NCI-H524 (cell line): ENCODE measurements at regions not wholly inside any gene's neighbourhood (a gene's known extent, or its start where the extent isn't known, plus 50 kb on each side); places are given as distances from the start of the nearest gene placed in this dataset.
"Not testable (repeated sequence)": the region's sequence is repeated elsewhere in the genome, so short reads cannot be mapped to it uniquely, and the experiment has no call there.

Experiments
- DNase-seq, 2 experiments: peaks; one replicate each; lab custom pipeline; 2025; lab: John Stamatoyannopoulos, UW

DNA sequence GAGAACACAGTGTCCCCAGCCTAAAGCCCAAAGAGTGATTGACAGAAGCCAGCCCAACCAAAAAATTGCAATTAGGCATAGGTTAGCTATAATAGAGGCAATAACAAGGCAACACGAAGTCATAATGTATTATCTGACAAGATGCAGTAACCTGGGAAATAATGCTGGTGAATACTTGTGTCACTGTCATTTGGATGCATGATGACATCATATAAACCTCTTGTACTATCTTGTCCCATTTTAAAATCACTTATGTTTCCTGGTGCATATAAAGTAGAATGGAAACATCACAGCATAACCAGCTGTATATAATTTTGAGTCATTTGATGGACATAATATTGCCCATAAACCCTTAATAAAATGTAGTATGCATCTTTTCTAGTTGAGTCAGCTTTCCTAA lies 1138.3 kb upstream of the LRRTM3 start:
- no peak for DNase-seq

- DNase-seq: no peak
These were observed 1137.6 kb upstream of the LRRTM3 start for GRCh38 chr10:65788271-65788670.

GRCh38 chr10:65791979-65792378 lies 1133.9 kb upstream of the LRRTM3 start:
- DNase-seq: no peak

- DNase-seq: no peak
These were observed 1132.0 kb upstream of the LRRTM3 start for GRCh38 chr10:65793738-65794425.

GRCh38 chr10:65794861-65795260 lies 1131.0 kb upstream of the LRRTM3 start:
- DNase-seq: not testable (repeated sequence)

GRCh38 chr10:65796472-65796871 lies 1129.4 kb upstream of the LRRTM3 start:
- DNase-seq: no peak

DNA sequence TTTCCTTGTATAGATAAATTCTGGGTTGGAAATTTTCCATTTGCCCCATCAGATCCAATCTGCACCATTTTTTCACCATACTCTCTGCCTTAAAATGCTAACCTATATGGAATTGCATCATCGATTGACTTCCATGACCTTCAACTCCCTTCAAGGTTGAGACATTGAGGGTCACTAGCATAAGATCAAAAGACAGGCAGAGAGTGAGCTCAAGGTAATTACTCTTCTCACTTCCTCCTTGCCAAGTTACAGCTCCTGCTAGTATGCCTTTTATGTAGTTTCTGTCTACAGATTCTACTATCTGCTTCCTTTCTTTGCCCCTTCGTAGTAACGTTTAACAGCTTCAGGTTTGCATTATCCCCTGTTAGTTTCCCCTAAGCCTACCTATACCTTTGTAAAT lies 1127.7 kb upstream of the LRRTM3 start:
- no peak for DNase-seq

- DNase-seq: no peak
These were observed 1123.4 kb upstream of the LRRTM3 start for GRCh38 chr10:65802391-65802790.

DNA sequence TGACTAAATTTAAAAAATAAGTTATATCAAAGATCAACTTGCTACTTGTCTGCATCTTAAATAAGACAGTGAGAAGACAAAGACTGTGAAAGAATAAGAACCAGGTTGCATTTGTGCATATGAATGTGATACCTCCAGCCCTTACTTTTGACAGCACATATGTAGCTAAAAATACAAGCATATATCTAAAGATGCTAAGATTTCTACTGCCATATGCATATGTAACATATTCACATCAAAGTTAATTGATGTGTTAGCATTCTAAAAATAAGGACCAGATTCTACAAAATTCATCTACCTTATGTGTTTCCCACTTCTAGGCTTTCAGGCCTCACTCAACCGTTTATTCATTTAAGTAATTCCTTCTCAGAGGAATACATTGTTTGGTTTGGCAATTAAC lies 1120.3 kb upstream of the LRRTM3 start:
- DNase-seq: no peak

DNA sequence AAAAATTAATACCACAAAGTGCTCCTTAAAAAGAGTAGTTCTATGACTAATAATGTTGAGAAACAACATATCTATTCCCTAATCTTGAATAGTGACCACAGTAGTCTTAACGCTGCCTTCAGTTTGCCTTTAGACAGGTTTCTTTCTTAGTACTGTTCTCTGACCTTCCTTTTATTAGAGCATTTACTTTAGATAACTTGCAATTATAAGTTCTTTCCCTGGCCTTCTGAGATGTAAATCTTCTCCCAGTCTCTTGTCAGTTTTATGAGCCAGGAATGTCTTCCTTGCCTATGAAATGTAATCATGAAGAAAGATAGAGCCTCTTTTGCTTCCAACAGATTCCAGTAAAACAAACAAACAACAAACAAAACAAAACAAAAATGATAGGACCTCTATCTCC lies 1119.8 kb upstream of the LRRTM3 start:
- DNase-seq: no peak

DNA sequence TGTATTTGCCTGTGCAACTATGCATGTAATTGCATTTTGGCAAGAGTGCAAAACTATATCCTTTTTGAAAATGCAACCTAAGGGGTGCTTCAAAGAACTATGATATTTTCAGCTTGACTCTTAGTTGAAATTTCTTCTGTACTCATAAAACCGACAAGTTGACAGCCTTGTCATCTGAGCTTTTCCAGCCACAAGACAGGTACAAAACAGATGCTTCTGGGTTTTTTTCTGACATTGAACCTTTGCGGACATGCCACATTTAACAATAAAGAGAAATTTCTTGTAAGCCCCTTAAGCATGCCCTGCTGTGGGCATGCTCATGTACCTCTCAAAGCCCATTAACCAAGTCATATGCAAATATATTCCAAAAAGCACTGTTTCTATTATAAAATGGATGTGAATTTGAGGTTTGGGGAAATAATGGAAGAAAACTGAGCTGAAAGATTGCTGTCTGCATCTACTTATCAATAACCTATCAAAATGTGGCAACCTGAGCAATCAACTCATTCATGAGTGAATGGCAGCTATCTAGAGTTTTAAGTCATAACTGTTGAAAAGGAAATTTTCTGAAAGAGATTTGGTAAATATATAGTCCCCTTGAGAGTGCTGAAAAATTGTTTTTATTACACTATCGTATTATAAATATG lies 1117.0 kb upstream of the LRRTM3 start:
- no peak for DNase-seq

DNA sequence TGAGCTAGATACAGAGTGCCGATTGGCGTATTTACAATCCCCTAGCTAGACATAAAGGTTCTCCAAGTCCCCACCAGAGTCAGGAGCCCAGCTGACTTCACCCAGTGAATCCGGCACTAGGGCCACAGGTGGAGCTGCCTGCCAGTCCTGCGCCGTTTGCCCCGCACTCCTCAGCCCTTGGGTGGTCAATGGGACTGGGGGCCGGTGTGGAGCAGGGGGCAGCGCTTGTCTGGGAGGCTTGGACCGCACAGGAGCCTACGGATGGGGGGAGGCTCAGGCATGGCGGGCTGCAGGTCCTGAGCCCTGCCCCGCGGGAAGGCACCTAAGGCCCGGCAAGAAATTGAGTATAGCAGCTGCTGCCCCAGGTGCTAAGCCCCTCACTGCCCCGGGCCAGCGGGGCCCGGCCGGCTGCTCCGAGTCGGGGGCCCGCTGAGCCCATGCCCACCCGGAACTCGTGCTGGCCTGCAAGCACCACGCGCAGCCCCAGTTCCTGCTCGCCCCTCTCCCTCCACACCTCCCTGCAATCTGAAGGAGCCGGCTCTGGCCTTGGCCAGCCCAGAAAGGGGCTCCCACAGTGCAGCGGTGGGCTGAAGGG lies 1113.8 kb upstream of the LRRTM3 start:
- DNase-seq: no peak

GRCh38 chr10:65816536-65816935 lies 1109.3 kb upstream of the LRRTM3 start:
- no peak for DNase-seq

- DNase-seq: no peak
These were observed 1106.8 kb upstream of the LRRTM3 start for GRCh38 chr10:65818990-65819389.

DNA sequence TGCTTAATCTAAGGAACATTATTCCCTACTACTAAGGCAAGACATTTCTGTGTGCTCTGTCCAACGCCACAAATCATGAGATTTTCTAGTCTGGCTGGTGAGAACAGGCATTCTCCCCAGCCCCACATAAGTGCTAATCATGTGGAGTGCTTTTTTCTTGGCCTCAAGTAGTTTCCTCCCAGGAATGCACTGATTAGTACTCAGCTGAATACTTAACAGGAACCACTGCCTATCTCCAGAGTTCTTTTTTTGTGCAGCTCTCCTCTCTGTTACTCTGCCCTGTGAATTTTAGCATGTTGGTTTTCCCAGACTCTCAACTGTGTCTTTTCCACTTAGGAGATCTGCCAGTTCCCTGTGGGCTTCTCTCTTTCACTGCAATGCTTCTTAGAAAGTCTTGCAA lies 1098.5 kb upstream of the LRRTM3 start:
- no peak for DNase-seq

- DNase-seq: no peak
These were observed 1087.0 kb upstream of the LRRTM3 start for GRCh38 chr10:65838811-65839210.

- no peak for DNase-seq
These were observed 1082.6 kb upstream of the LRRTM3 start for GRCh38 chr10:65843203-65843602.

GRCh38 chr10:65845916-65846315 lies 1079.9 kb upstream of the LRRTM3 start:
- no peak for DNase-seq

DNA sequence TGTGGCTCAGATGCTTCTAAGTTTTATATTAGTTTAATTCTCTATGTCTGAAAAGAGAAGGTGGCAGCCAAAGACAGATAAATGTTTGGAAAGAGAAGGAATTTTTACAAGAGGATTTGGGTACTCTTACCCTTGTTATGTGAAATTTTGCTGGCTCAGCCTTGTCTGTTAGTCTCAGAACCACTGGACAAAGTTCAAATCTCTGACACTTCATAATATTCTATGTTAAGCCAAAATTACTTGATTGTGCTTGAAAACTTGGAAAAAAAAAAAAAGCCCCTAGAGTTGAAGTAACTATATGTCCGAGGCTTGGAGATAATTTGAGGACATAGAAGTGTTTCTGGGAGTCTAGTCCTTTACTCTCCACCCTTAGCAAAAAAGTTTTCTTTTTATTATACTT lies 1079.3 kb upstream of the LRRTM3 start:
- DNase-seq: no peak

DNA sequence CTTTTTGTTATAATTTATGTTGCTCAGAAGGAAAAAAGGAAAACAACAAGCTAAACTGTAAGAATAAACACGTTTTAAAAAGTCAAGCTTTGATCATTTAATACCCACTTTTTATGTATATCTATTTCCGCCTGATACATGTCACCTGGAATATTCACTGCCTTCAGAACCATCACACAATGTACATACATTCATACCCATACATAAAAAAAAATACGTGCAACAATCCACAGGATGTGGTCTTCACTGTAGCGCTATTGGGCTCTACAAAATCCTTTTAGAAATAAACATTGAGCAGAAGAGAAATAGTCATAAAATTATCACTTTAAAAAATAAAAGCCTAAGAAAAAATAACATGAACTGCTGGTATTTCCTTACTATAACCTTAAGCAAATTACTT lies 1078.9 kb upstream of the LRRTM3 start:
- no peak for DNase-seq

DNA sequence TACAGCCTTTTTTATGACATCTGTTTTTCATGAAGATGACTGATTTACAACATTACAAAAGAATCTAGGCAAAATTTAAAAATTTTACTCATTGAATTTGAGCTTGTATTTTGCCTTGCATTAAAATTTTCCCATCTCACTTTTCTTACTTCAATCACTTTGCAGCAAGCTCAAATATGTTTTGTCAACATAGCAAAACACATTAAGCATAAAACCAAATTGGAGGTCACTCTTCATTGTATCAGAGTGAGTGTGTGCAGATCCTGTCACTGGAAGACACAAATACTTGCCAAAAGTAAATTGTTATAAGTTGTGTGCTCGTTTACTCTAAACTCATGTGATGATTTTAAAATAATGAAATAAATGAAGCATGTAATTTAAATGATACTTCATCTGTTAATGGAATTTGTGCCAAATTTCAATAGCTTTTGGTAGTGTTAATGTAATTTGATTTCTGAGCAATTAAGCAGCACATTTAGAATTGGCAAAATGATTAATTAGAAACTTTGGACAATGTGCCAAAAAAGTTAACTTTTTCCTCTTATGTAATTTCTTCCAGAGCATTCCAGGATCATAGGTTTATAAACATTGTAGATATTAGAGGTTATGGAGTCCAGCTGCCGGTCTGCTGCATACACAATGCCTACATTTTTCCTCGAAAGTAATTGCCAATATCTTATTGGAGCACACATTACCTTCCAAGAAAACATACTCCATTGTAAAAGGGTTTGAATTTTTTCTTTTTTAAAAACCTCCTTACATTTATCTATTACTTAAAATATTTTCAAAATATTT lies 1078.2 kb upstream of the LRRTM3 start:
- DNase-seq: no peak

- no peak for DNase-seq
These were observed 1067.0 kb upstream of the LRRTM3 start for GRCh38 chr10:65858841-65859240.

DNA sequence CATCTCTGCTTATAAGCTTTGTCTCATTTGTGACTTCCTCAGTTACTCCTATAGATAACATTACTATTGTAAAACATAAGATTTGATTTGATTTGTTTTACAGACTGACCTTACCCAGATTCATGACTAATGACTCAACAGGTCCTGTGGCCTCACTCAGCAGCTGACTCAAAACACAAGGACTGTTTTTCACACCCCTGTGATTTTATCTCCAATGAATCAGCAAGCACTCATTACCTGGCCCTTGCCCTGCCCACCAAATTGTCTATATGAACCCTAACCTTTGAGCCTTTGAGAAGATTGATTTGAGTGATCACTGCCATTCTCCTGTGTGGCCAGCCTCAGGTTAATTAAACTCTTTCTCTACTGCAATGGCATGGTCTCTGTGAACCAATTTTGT lies 1064.6 kb upstream of the LRRTM3 start:
- DNase-seq: no peak
